ENCODE measurements at regions not wholly inside any gene's neighbourhood (a gene's known extent, or its start where the extent isn't known, plus 50 kb on each side); places are given as distances from the start of the nearest gene placed in this dataset.

- DNase-seq (ENCODE audit: low spot score), result no peak
These were observed 49.8 kb downstream of the PLCE1 start for GRCh38 chr10:94043431-94043990.

- no peak for DNase-seq (ENCODE audit: low spot score)
These were observed 52.4 kb downstream of the PLCE1 start for GRCh38 chr10:94046098-94046497.

- DNase-seq (ENCODE audit: low spot score), result no peak
These were observed 53.6 kb downstream of the PLCE1 start for GRCh38 chr10:94047293-94047692.

- DNase-seq (ENCODE audit: low spot score), result no peak
These were observed 56.2 kb downstream of the PLCE1 start for GRCh38 chr10:94049911-94050310.

- DNase-seq (ENCODE audit: low spot score), result no peak
These were observed 58.5 kb downstream of the PLCE1 start for GRCh38 chr10:94052281-94052680.

- no peak for DNase-seq (ENCODE audit: low spot score)
These were observed 59.4 kb downstream of the PLCE1 start for GRCh38 chr10:94052866-94053791.

GRCh38 chr10:94059178-94059883 is 65.6 kb downstream of the PLCE1 start:
- no peak for DNase-seq (ENCODE audit: low spot score)

- no peak for DNase-seq (ENCODE audit: low spot score)
These were observed 67.3 kb downstream of the PLCE1 start for GRCh38 chr10:94061026-94061425.

GRCh38 chr10:94062611-94063010 is 68.9 kb downstream of the PLCE1 start:
- no peak for DNase-seq (ENCODE audit: low spot score)

- DNase-seq (ENCODE audit: low spot score), result no peak
These were observed 71.6 kb downstream of the PLCE1 start for GRCh38 chr10:94065362-94065761.

GRCh38 chr10:94065787-94066186 is 72.1 kb downstream of the PLCE1 start:
- no peak for DNase-seq (ENCODE audit: low spot score)

GRCh38 chr10:94066411-94066810 is 72.7 kb downstream of the PLCE1 start:
- no peak for DNase-seq (ENCODE audit: low spot score)

GRCh38 chr10:94069884-94070283 is 76.2 kb downstream of the PLCE1 start:
- DNase-seq (ENCODE audit: low spot score), result no peak

GRCh38 chr10:94074462-94074861 is 80.7 kb downstream of the PLCE1 start:
- no peak for DNase-seq (ENCODE audit: low spot score)

- no peak for DNase-seq (ENCODE audit: low spot score)
These were observed 81.8 kb downstream of the PLCE1 start for GRCh38 chr10:94075506-94075905.

- peak; percentile 36 for DNase-seq (ENCODE audit: low spot score)
These were observed 82.7 kb downstream of the PLCE1 start for GRCh38 chr10:94076325-94076841.

GRCh38 chr10:94077042-94077441 is 83.3 kb downstream of the PLCE1 start:
- DNase-seq (ENCODE audit: low spot score), result no peak

GRCh38 chr10:94080108-94080507 is 86.4 kb downstream of the PLCE1 start:
- DNase-seq (ENCODE audit: low spot score), result no peak

GRCh38 chr10:94083662-94084265 is 90.0 kb downstream of the PLCE1 start:
- no peak for DNase-seq (ENCODE audit: low spot score)

GRCh38 chr10:94084344-94084743 is 90.6 kb downstream of the PLCE1 start:
- no peak for DNase-seq (ENCODE audit: low spot score)

- DNase-seq (ENCODE audit: low spot score), result no peak
These were observed 91.6 kb downstream of the PLCE1 start for GRCh38 chr10:94085288-94085687.

- no peak for DNase-seq (ENCODE audit: low spot score)
These were observed 92.2 kb downstream of the PLCE1 start for GRCh38 chr10:94085766-94086437.
